C4-2B (cell line): ENCODE measurements at regions not wholly inside any gene's neighbourhood (a gene's known extent, or its start where the extent isn't known, plus 50 kb on each side); places are given as distances from the start of the nearest gene placed in this dataset.

Experiments
- CTCF ChIP-seq: fragments of 450-650 bp; conservative IDR thresholded peaks from 2 replicates; pipeline ENCODE4 v1.5.1; 2017; ENCODE audit warnings: mild to moderate bottlenecking
- ZFX ChIP-seq: fragments of 450-650 bp; IDR thresholded peaks from 2 replicates; pipeline ENCODE4 v1.6.1; 2017

DNA sequence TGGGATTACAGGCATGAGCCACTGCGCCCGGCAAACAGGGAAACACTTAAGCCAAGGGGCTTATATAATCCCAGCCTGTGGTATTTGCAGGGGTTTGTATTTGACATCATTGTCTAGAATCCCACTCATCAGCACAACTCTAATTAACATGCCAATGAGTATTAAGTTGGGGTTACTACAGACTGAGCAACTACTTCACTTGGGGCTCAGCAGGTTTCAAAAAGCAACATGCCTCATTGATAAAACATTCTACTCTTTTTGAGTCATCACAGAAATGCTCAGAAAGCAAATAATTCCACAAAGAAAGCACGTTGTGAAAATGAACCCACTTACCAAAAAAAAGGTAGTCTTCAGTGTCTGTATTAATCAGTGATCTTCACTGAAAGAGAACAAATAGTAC is 236.9 kb upstream of the CELF2 start:
- TF ChIP-seq CTCF: no peak
- TF ChIP-seq ZFX: no peak
